GM12878 (cell line): ENCODE measurements at regions not wholly inside any gene's neighbourhood (a gene's known extent, or its start where the extent isn't known, plus 50 kb on each side); places are given as distances from the start of the nearest gene placed in this dataset.

Source experiments
- ATAC-seq: fragments of 200-7000 bp; cut with Tn5 transposase; 3 replicates; pipeline ENCODE4 v1.9.1; 2020; ENCODE audit warnings: mild to moderate bottlenecking, moderate library complexity
- BruUV-seq: library from RNA; stranded (reverse); fragments of 400-500 nt; replicated peaks from 2 replicates; lab custom pipeline; 2021; lab: Mats Ljungman, UMichigan
- CTCF ChIA-PET: fragments of 300-600 bp; sonication (Branson Sonifier 250); formaldehyde crosslinking; extraction: SDS; loops from one replicate; lab custom pipeline; 2021; ENCODE audit warnings: inconsistent platforms; lab: Yijun Ruan, JAX
- POLR2A ChIA-PET: fragments of 350-600 bp; formaldehyde crosslinking; extraction: SDS; loops from one replicate; lab custom pipeline; 2021; ENCODE audit warnings: inconsistent platforms; lab: Charles Lee
- RAD21 ChIA-PET: fragments of 300-600 bp; sonication (Branson Sonifier 250); formaldehyde crosslinking; loops from one replicate; lab custom pipeline; 2023; ENCODE audit warnings: antibody characterized with exemption; ENCODE audit not compliant: unreplicated experiment; lab: Charles Lee
- SMC1A ChIA-PET: fragments of 300-600 bp; sonication (Branson Sonifier 250); formaldehyde crosslinking; loops from one replicate; lab custom pipeline; 2023; ENCODE audit not compliant: unreplicated experiment, uncharacterized antibody; lab: Charles Lee
- DNase-seq: peaks from one replicate; pipeline ENCODE4 v3.0.0-alpha.2; 2011; ENCODE audit warnings: low read depth, low spot score
- FAIRE-seq: peaks from 3 replicates; lab custom pipeline; 2011; peaks lifted over from hg19 to GRCh38; lab: Jason Lieb, UNC
- H2AFZ ChIP-seq: 2 replicates; pipeline ENCODE4 v1.6.0; 2011; ENCODE audit warnings: low read depth, low read length, control low read depth; ENCODE audit not compliant: control insufficient read depth
- H3K27ac ChIP-seq: 2 replicates; pipeline ENCODE4 v1.5.1; 2011; ENCODE audit warnings: control low read depth; ENCODE audit not compliant: control insufficient read depth, insufficient read depth
- H3K27me3 ChIP-seq, 2 experiments: replicated peaks in 1 of 2; 2 replicates each; pipeline versions ENCODE4 v1.6.0 to v1.6.1; 2011; ENCODE audit warnings: low read length in 1 of 2; ENCODE audit not compliant: control insufficient read depth in 2 of 2, insufficient read depth in 2 of 2
- H3K36me3 ChIP-seq, 2 experiments: 2 replicates each; pipeline ENCODE4 v1.5.1; 2011; ENCODE audit warnings: low read length in 1 of 2; ENCODE audit not compliant: control insufficient read depth in 2 of 2, insufficient read depth in 2 of 2
- H3K4me1 ChIP-seq: 2 replicates; pipeline ENCODE4 v1.6.1; 2011; ENCODE audit warnings: mild to moderate bottlenecking, low read length, moderate library complexity, mixed read lengths; ENCODE audit not compliant: control insufficient read depth, insufficient read depth
- H3K4me2 ChIP-seq: 2 replicates; pipeline ENCODE4 v1.6.0; 2011; ENCODE audit warnings: control low read depth; ENCODE audit not compliant: control insufficient read depth, insufficient read depth
- H3K4me3 ChIP-seq: fragments of 200-600 bp; sonication (generic); 2 replicates; pipeline ENCODE4 v1.5.1; 2016
- H3K79me2 ChIP-seq: 2 replicates; pipeline ENCODE4 v1.6.0; 2011; ENCODE audit warnings: low read length; ENCODE audit not compliant: control insufficient read depth, insufficient read depth
- H3K9ac ChIP-seq: 2 replicates; pipeline ENCODE4 v1.8.0; 2011; ENCODE audit warnings: low read length, control low read depth, mixed read lengths; ENCODE audit not compliant: control insufficient read depth, insufficient read depth
- H3K9me3 ChIP-seq: replicated peaks from 3 replicates; pipeline ENCODE4 v1.5.1; 2011; ENCODE audit warnings: mild to moderate bottlenecking, low read length; ENCODE audit not compliant: control insufficient read depth, insufficient read depth
- H4K20me1 ChIP-seq: 2 replicates; pipeline ENCODE4 v1.6.0; 2011; ENCODE audit not compliant: control insufficient read depth, insufficient read depth
- BMI1 ChIP-seq: fragments of 450-650 bp; IDR thresholded peaks from 2 replicates; pipeline ENCODE4 v1.6.1; 2016; ENCODE audit warnings: mild to moderate bottlenecking, moderate library complexity, borderline replicate concordance
- CBX3 ChIP-seq: fragments of 200-600 bp; sonication (generic); IDR thresholded peaks from 2 replicates; pipeline ENCODE4 v1.6.1; 2016; ENCODE audit warnings: low read depth, borderline replicate concordance
- CHD4 ChIP-seq: fragments of 200-600 bp; sonication (generic); IDR thresholded peaks from 2 replicates; pipeline ENCODE4 v1.6.1; 2016; ENCODE audit warnings: mild to moderate bottlenecking
- FOXM1 ChIP-seq: IDR thresholded peaks from 2 replicates; pipeline ENCODE4 v1.6.1; 2012; ENCODE audit warnings: low read depth, mild to moderate bottlenecking, inconsistent platforms, low read length, moderate library complexity
- IKZF1 ChIP-seq: fragments of 450-650 bp; conservative IDR thresholded peaks from 2 replicates; pipeline ENCODE4 v1.6.1; 2017; ENCODE audit warnings: antibody characterized with exemption, mild to moderate bottlenecking
- IKZF2 ChIP-seq, 2 experiments: fragments of 450-650 bp; IDR thresholded peaks; 2 replicates each; pipeline ENCODE4 v1.6.1; 2017; ENCODE audit warnings: mild to moderate bottlenecking in 2 of 2, moderate library complexity in 2 of 2
- PAX5 ChIP-seq: IDR thresholded peaks from 2 replicates; pipeline ENCODE4 v1.6.1; 2011; ENCODE audit warnings: low read depth, low read length, borderline replicate concordance
- RB1 ChIP-seq: fragments of 450-650 bp; formaldehyde crosslinking; IDR thresholded peaks from 2 replicates; pipeline ENCODE4 v1.6.1; 2017; ENCODE audit warnings: mild to moderate bottlenecking, borderline replicate concordance
- RFX5 ChIP-seq: IDR thresholded peaks from 2 replicates; pipeline ENCODE4 v1.6.1; 2011; ENCODE audit warnings: low read depth, low read length, improper control_type of control experiment
- SMAD1 ChIP-seq: fragments of 450-650 bp; IDR thresholded peaks from 2 replicates; pipeline ENCODE4 v1.6.1; 2018; ENCODE audit warnings: mild to moderate bottlenecking, low read depth; ENCODE audit not compliant: partially characterized antibody
- SRF ChIP-seq, 2 experiments: IDR thresholded peaks; 2 replicates each; pipeline ENCODE4 v1.6.1; 2011; ENCODE audit warnings: low read depth in 2 of 2, low read length in 2 of 2, mild to moderate bottlenecking in 1 of 2, moderate library complexity in 1 of 2
- ZNF274 ChIP-seq: IDR thresholded peaks from one replicate; pipeline ENCODE4 v1.8.0; 2011; ENCODE audit not compliant: insufficient read length, insufficient read depth
- WGBS: methylation state at CpG from one replicate; pipeline ENCODE4 v1.1.6; 2016; ENCODE audit warnings: low lambda C conversion rate; ENCODE audit not compliant: insufficient replicate concordance, insufficient coverage; ENCODE audit errors: missing lambda C conversion rate; 5-methylcytosine and 5-hydroxymethylcytosine counted together
- in situ Hi-C: fragments of 300-500 bp; cut with MboI; formaldehyde crosslinking; loops from 9 replicates; pipeline ENCODE4 v1.14.3; 2018; ENCODE audit warnings: mixed read lengths
- intact Hi-C: fragments of 100-400 bp; cut with micrococcal nuclease; formaldehyde crosslinking; loops from one replicate; pipeline ENCODE4 v1.14.2; 2022; ENCODE audit not compliant: unreplicated experiment
- TF ChIP-seq, protein P1 (sequence below): fragments of 450-650 bp; IDR thresholded peaks from 2 replicates; pipeline ENCODE4 v1.6.1; 2017; ENCODE audit warnings: mild to moderate bottlenecking, low read depth, inconsistent platforms; ENCODE audit not compliant: poor library complexity, severe bottlenecking
- TF ChIP-seq, protein P2 (sequence below): fragments of 450-650 bp; IDR thresholded peaks from 2 replicates; pipeline ENCODE4 v1.6.1; 2016; ENCODE audit warnings: mild to moderate bottlenecking
- TF ChIP-seq, protein P3 (sequence below): fragments of 450-650 bp; formaldehyde crosslinking; IDR thresholded peaks from 2 replicates; pipeline ENCODE4 v1.5.0; 2022; ENCODE audit warnings: mild to moderate bottlenecking, missing genetic modification characterization

DNA sequence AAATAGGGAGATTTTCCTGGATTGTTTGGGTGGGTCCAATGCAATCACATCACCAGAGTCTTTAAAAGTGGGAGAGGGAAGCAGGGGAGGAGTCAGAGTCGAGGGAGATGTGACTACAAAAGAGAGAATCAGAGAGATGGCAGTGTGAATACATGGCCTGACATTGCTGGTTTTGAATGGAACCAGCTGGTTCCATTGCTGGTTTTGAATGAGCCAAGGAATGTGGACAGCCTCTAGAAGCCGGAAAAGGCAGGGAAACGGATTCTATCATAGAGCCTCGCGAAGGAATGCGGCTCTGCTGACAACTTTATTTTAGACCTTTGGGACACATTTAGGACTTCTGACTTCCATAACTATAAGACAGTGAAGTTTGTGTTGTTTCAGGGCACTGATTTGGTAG lies 627.0 kb upstream of the HTR2C start:
- TF ChIP-seq IKZF2 (IDR thresholded peaks at IDR 0.05) (no peak), ZNF274 (no peak), RFX5 (no peak), RB1 (no peak), CHD4 (no peak), IKZF1 (no peak), SRF (IDR thresholded peaks at IDR 0.05; ENCODE audit: low read depth in 2 of 2, low read length in 2 of 2) (no peak), PAX5 (no peak), BMI1 (no peak), FOXM1 (no peak), CBX3 (no peak), SMAD1 (no peak)
- TF ChIP-seq, protein P1, sequence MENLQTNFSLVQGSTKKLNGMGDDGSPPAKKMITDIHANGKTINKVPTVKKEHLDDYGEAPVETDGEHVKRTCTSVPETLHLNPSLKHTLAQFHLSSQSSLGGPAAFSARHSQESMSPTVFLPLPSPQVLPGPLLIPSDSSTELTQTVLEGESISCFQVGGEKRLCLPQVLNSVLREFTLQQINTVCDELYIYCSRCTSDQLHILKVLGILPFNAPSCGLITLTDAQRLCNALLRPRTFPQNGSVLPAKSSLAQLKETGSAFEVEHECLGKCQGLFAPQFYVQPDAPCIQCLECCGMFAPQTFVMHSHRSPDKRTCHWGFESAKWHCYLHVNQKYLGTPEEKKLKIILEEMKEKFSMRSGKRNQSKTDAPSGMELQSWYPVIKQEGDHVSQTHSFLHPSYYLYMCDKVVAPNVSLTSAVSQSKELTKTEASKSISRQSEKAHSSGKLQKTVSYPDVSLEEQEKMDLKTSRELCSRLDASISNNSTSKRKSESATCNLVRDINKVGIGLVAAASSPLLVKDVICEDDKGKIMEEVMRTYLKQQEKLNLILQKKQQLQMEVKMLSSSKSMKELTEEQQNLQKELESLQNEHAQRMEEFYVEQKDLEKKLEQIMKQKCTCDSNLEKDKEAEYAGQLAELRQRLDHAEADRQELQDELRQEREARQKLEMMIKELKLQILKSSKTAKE, result no peak
- TF ChIP-seq, protein P2, sequence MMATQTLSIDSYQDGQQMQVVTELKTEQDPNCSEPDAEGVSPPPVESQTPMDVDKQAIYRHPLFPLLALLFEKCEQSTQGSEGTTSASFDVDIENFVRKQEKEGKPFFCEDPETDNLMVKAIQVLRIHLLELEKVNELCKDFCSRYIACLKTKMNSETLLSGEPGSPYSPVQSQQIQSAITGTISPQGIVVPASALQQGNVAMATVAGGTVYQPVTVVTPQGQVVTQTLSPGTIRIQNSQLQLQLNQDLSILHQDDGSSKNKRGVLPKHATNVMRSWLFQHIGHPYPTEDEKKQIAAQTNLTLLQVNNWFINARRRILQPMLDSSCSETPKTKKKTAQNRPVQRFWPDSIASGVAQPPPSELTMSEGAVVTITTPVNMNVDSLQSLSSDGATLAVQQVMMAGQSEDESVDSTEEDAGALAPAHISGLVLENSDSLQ, result no peak
- TF ChIP-seq, protein P3, sequence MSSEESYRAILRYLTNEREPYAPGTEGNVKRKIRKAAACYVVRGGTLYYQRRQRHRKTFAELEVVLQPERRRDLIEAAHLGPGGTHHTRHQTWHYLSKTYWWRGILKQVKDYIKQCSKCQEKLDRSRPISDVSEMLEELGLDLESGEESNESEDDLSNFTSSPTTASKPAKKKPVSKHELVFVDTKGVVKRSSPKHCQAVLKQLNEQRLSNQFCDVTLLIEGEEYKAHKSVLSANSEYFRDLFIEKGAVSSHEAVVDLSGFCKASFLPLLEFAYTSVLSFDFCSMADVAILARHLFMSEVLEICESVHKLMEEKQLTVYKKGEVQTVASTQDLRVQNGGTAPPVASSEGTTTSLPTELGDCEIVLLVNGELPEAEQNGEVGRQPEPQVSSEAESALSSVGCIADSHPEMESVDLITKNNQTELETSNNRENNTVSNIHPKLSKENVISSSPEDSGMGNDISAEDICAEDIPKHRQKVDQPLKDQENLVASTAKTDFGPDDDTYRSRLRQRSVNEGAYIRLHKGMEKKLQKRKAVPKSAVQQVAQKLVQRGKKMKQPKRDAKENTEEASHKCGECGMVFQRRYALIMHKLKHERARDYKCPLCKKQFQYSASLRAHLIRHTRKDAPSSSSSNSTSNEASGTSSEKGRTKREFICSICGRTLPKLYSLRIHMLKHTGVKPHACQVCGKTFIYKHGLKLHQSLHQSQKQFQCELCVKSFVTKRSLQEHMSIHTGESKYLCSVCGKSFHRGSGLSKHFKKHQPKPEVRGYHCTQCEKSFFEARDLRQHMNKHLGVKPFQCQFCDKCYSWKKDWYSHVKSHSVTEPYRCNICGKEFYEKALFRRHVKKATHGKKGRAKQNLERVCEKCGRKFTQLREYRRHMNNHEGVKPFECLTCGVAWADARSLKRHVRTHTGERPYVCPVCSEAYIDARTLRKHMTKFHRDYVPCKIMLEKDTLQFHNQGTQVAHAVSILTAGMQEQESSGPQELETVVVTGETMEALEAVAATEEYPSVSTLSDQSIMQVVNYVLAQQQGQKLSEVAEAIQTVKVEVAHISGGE (CRISPR knock-in tag), result no peak
- TF ChIP-seq, all 136 proteins: peak for 0
- Histone ChIP-seq H4K20me1 (no peaks in the 10 kb centered on the region), H3K79me2 (no peaks in the 10 kb centered on the region), H3K27me3 (no peaks in the 10 kb centered on the region), H3K9me3 (no peaks in the 10 kb centered on the region), H3K4me2 (no peak overlapping the region), H3K9ac (no peak overlapping the region), H3K36me3 (no peaks in the 10 kb centered on the region), H3K27ac (no peak overlapping the region), H3K4me3 (no peak overlapping the region), H2AFZ (no peak overlapping the region), H3K4me1 (no peaks in the 10 kb centered on the region)
- no peak for DNase-seq
- in situ Hi-C loops, result no loop called here
- 35% methylated on average over 6 of the region's 6 CpGs for WGBS
- SMC1A ChIA-PET, result no interaction called here
- POLR2A ChIA-PET, result no interaction called here
- FAIRE-seq, result no peak
- RAD21 ChIA-PET, result no interaction called here
- CTCF ChIA-PET, result no interaction called here
- intact Hi-C loops, result no loop called here
- no peak for ATAC-seq
- BruUV-seq, result no TSS peak
